GM23338 (cell line): ENCODE measurements at regions not wholly inside any gene's neighbourhood (a gene's known extent, or its start where the extent isn't known, plus 50 kb on each side); places are given as distances from the start of the nearest gene placed in this dataset.

Experiments
- ATAC-seq: fragments of 200-7000 bp; cut with Tn5 transposase; 3 replicates; pipeline ENCODE4 v1.9.1; 2020
- DNase-seq: peaks from one replicate; pipeline ENCODE4 v3.0.0-alpha.2; 2015; ENCODE audit warnings: low spot score
- H2AFZ ChIP-seq: fragments of 200-600 bp; sonication (generic); 2 replicates; pipeline ENCODE4 v1.8.0; 2016; ENCODE audit warnings: antibody characterized with exemption, mild to moderate bottlenecking, moderate library complexity
- H3F3A ChIP-seq: fragments of 200-600 bp; sonication (generic); replicated peaks from 2 replicates; pipeline ENCODE4 v1.8.0; 2017; ENCODE audit warnings: antibody characterized with exemption, mixed run types, low read depth
- H3K27ac ChIP-seq: fragments of 200-600 bp; sonication (generic); 2 replicates; pipeline ENCODE4 v1.6.1; 2016; ENCODE audit warnings: low read depth
- H3K27me3 ChIP-seq: fragments of 200-600 bp; sonication (generic); 2 replicates; pipeline ENCODE4 v1.8.0; 2016; ENCODE audit warnings: mild to moderate bottlenecking, mixed run types, moderate library complexity; ENCODE audit not compliant: insufficient read depth
- H3K36me3 ChIP-seq: fragments of 200-600 bp; sonication (generic); 2 replicates; pipeline ENCODE4 v1.8.0; 2016; ENCODE audit warnings: mild to moderate bottlenecking; ENCODE audit not compliant: insufficient read depth
- H3K4me1 ChIP-seq: fragments of 200-600 bp; sonication (generic); 2 replicates; pipeline ENCODE4 v1.8.0; 2016; ENCODE audit warnings: mild to moderate bottlenecking, moderate library complexity; ENCODE audit not compliant: insufficient read depth
- H3K4me2 ChIP-seq: fragments of 200-600 bp; sonication (generic); 2 replicates; pipeline ENCODE4 v1.7.1; 2017; ENCODE audit warnings: mixed run types
- H3K4me3 ChIP-seq: fragments of 200-600 bp; sonication (generic); 2 replicates; pipeline ENCODE4 v1.6.1; 2016; ENCODE audit warnings: mixed run types
- H3K79me2 ChIP-seq: fragments of 200-600 bp; sonication (generic); replicated peaks from 2 replicates; pipeline ENCODE4 v1.8.0; 2017; ENCODE audit warnings: mild to moderate bottlenecking; ENCODE audit not compliant: insufficient read depth
- H3K9me2 ChIP-seq: fragments of 200-600 bp; sonication (generic); 2 replicates; pipeline ENCODE4 v1.8.0; 2017; ENCODE audit not compliant: insufficient read depth
- H4K20me1 ChIP-seq: fragments of 200-600 bp; sonication (generic); replicated peaks from 2 replicates; pipeline ENCODE4 v1.8.0; 2017; ENCODE audit warnings: mild to moderate bottlenecking; ENCODE audit not compliant: insufficient read depth
- H3K27ac Mint-ChIP-seq: 2 replicates; pipeline ENCODE4 v1.8.0; 2020; ENCODE audit warnings: inconsistent platforms, mild to moderate bottlenecking, moderate library complexity, mixed read lengths
- H3K27me3 Mint-ChIP-seq: 3 replicates; pipeline ENCODE4 v1.8.0; 2022; ENCODE audit warnings: low read depth, mild to moderate bottlenecking, moderate library complexity, mixed read lengths, inconsistent platforms; ENCODE audit not compliant: insufficient read depth, poor library complexity
- H3K36me3 Mint-ChIP-seq: 3 replicates; pipeline ENCODE4 v1.8.0; 2021; ENCODE audit warnings: low read depth, mild to moderate bottlenecking, inconsistent platforms, moderate library complexity, mixed read lengths
- H3K4me1 Mint-ChIP-seq: 3 replicates; pipeline ENCODE4 v1.8.0; 2020; ENCODE audit warnings: mild to moderate bottlenecking, inconsistent platforms, mixed read lengths
- H3K4me3 Mint-ChIP-seq: 3 replicates; pipeline ENCODE4 v1.8.0; 2021; ENCODE audit warnings: moderate library complexity, mild to moderate bottlenecking, inconsistent platforms, mixed read lengths
- H3K9me3 Mint-ChIP-seq: 3 replicates; pipeline ENCODE4 v1.8.0; 2020; ENCODE audit warnings: moderate library complexity, mild to moderate bottlenecking, inconsistent platforms, mixed read lengths
- CREB1 ChIP-seq: fragments of 250-450 bp; sonication (Bioruptor Pico); IDR thresholded peaks from 2 replicates; pipeline ENCODE4 v1.5.0; 2020; ENCODE audit warnings: low read depth, mild to moderate bottlenecking, moderate library complexity
- CTCF ChIP-seq, 2 experiments: fragments of 200-600 bp in 1 of 2; sonication (generic) in 1 of 2; conservative IDR thresholded peaks; 2 replicates each; pipeline versions ENCODE4 v1.5.1 to v1.6.1; 2016 to 2017; ENCODE audit warnings: antibody characterized with exemption in 2 of 2, low read depth in 2 of 2, mild to moderate bottlenecking in 2 of 2, moderate library complexity in 1 of 2
- ETS1 ChIP-seq: IDR thresholded peaks from 2 replicates; pipeline ENCODE4 v1.6.1; 2016; ENCODE audit warnings: antibody characterized with exemption
- EZH2 ChIP-seq: fragments of 200-600 bp; sonication (generic); IDR thresholded peaks from one replicate; pipeline ENCODE4 v1.8.0; 2017; ENCODE audit warnings: antibody characterized with exemption, mild to moderate bottlenecking, low read depth; ENCODE audit not compliant: unreplicated experiment
- EZH2phosphoT487 ChIP-seq: fragments of 200-600 bp; sonication (generic); IDR thresholded peaks from one replicate; pipeline ENCODE4 v1.8.1; 2018; ENCODE audit warnings: antibody characterized with exemption; ENCODE audit not compliant: unreplicated experiment
- JUNB ChIP-seq: IDR thresholded peaks from one replicate; pipeline ENCODE4 v1.6.1; 2016; ENCODE audit warnings: antibody characterized with exemption; ENCODE audit not compliant: unreplicated experiment
- NANOG ChIP-seq: IDR thresholded peaks from 2 replicates; pipeline ENCODE4 v1.6.1; 2016; ENCODE audit warnings: antibody characterized with exemption, borderline replicate concordance
- POLR2AphosphoS5 ChIP-seq: IDR thresholded peaks from 2 replicates; pipeline ENCODE4 v1.6.1; 2016; ENCODE audit warnings: antibody characterized with exemption, low read depth
- STAT1 ChIP-seq: IDR thresholded peaks from one replicate; pipeline ENCODE4 v1.6.1; 2016; ENCODE audit warnings: antibody characterized with exemption; ENCODE audit not compliant: unreplicated experiment
- ZNF114 ChIP-seq: fragments of 250-450 bp; sonication (Bioruptor Pico); IDR thresholded peaks from 2 replicates; pipeline ENCODE4 v1.5.0; 2020; ENCODE audit warnings: mild to moderate bottlenecking, moderate library complexity
- ZNF331 ChIP-seq: fragments of 250-450 bp; sonication (Bioruptor Pico); IDR thresholded peaks from 2 replicates; pipeline ENCODE4 v1.5.0; 2020; ENCODE audit warnings: low read depth, mild to moderate bottlenecking, moderate library complexity
- TF ChIP-seq, protein P1 (sequence below): fragments of 250-450 bp; sonication (Bioruptor Pico); IDR thresholded peaks from 2 replicates; pipeline ENCODE4 v1.5.0; 2020; ENCODE audit warnings: mild to moderate bottlenecking, moderate library complexity

DNA sequence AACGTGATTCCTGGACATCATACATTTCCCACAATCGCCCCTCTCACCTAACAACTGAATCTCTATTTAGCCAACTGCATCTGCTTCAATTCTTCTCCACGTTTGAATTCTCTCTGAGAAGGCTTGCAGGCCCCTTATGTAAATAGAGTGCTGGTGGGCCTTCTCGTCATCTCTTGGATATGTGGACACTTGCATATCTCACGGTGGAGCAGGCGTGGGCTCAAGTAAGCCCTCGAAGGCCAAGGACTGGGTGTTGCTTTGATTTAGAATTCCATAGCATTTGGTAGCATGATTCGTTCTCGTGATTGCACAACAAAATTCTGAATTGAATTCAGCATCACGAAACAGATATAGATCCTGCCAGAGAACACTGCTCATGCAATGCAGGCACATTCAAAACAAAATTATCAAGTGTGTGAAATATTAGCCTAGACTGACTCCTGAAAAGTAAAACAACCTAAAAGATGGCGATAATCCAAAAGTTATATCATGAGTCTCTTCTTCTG is 613.6 kb downstream of the TFAP2A start:
- H3K27ac Mint-ChIP-seq, result no peak overlapping the region
- no peaks in the 10 kb centered on the region for H3K9me2 ChIP-seq
- no peaks in the 10 kb centered on the region for H3F3A ChIP-seq
- no peak overlapping the region for H2AFZ ChIP-seq
- H3K4me3 Mint-ChIP-seq, result no peak overlapping the region
- no peaks in the 10 kb centered on the region for H3K79me2 ChIP-seq
- no peaks in the 10 kb centered on the region for H3K27me3 ChIP-seq
- peaks cover 6% of the 10 kb centered on the region; the same call in 2 of the 3 replicates for H3K4me1 Mint-ChIP-seq
- DNase-seq (no peak), ATAC-seq (no peak)
- H3K36me3 ChIP-seq, result no peaks in the 10 kb centered on the region
- H3K27ac ChIP-seq, result no peak overlapping the region
- H4K20me1 ChIP-seq, result no peaks in the 10 kb centered on the region
- no peaks in the 10 kb centered on the region for H3K27me3 Mint-ChIP-seq
- no peaks in the 10 kb centered on the region for H3K36me3 Mint-ChIP-seq
- no peak for TF ChIP-seq CREB1 (CRISPR knock-in tag)
- TF ChIP-seq ETS1, result no peak
- TF ChIP-seq CTCF (conservative IDR thresholded peaks at IDR 0.05; ENCODE audit: low read depth in 2 of 2), result no peak
- no peak for TF ChIP-seq EZH2phosphoT487
- TF ChIP-seq NANOG, result no peak
- no peak for TF ChIP-seq EZH2
- no peak for TF ChIP-seq ZNF114 (CRISPR knock-in tag)
- TF ChIP-seq, protein P1, sequence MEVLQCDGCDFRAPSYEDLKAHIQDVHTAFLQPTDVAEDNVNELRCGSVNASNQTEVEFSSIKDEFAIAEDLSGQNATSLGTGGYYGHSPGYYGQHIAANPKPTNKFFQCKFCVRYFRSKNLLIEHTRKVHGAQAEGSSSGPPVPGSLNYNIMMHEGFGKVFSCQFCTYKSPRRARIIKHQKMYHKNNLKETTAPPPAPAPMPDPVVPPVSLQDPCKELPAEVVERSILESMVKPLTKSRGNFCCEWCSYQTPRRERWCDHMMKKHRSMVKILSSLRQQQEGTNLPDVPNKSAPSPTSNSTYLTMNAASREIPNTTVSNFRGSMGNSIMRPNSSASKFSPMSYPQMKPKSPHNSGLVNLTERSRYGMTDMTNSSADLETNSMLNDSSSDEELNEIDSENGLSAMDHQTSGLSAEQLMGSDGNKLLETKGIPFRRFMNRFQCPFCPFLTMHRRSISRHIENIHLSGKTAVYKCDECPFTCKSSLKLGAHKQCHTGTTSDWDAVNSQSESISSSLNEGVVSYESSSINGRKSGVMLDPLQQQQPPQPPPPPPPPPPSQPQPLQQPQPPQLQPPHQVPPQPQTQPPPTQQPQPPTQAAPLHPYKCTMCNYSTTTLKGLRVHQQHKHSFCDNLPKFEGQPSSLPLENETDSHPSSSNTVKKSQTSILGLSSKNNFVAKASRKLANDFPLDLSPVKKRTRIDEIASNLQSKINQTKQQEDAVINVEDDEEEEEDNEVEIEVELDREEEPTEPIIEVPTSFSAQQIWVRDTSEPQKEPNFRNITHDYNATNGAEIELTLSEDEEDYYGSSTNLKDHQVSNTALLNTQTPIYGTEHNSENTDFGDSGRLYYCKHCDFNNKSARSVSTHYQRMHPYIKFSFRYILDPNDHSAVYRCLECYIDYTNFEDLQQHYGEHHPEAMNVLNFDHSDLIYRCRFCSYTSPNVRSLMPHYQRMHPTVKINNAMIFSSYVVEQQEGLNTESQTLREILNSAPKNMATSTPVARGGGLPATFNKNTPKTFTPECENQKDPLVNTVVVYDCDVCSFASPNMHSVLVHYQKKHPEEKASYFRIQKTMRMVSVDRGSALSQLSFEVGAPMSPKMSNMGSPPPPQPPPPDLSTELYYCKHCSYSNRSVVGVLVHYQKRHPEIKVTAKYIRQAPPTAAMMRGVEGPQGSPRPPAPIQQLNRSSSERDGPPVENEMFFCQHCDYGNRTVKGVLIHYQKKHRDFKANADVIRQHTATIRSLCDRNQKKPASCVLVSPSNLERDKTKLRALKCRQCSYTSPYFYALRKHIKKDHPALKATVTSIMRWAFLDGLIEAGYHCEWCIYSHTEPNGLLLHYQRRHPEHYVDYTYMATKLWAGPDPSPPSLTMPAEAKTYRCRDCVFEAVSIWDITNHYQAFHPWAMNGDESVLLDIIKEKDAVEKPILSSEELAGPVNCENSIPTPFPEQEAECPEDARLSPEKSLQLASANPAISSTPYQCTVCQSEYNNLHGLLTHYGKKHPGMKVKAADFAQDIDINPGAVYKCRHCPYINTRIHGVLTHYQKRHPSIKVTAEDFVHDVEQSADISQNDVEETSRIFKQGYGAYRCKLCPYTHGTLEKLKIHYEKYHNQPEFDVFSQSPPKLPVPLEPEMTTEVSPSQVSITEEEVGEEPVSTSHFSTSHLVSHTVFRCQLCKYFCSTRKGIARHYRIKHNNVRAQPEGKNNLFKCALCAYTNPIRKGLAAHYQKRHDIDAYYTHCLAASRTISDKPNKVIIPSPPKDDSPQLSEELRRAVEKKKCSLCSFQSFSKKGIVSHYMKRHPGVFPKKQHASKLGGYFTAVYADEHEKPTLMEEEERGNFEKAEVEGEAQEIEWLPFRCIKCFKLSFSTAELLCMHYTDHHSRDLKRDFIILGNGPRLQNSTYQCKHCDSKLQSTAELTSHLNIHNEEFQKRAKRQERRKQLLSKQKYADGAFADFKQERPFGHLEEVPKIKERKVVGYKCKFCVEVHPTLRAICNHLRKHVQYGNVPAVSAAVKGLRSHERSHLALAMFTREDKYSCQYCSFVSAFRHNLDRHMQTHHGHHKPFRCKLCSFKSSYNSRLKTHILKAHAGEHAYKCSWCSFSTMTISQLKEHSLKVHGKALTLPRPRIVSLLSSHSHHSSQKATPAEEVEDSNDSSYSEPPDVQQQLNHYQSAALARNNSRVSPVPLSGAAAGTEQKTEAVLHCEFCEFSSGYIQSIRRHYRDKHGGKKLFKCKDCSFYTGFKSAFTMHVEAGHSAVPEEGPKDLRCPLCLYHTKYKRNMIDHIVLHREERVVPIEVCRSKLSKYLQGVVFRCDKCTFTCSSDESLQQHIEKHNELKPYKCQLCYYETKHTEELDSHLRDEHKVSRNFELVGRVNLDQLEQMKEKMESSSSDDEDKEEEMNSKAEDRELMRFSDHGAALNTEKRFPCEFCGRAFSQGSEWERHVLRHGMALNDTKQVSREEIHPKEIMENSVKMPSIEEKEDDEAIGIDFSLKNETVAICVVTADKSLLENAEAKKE (CRISPR knock-in tag), result no peak
- no peak for TF ChIP-seq ZNF331
- no peak for TF ChIP-seq JUNB
- no peak for TF ChIP-seq STAT1
- TF ChIP-seq POLR2AphosphoS5, result no peak
- H3K4me2 ChIP-seq, result no peak overlapping the region
- no peak overlapping the region for H3K4me3 ChIP-seq
- peaks cover 7% of the 10 kb centered on the region for H3K4me1 ChIP-seq
- H3K9me3 Mint-ChIP-seq, result no peaks in the 10 kb centered on the region
